CD4-positive, alpha-beta T cell treated with Interleukin-2 at 100 ng/mL for 4 hours (primary cell): ENCODE measurements at regions not wholly inside any gene's neighbourhood (a gene's known extent, or its start where the extent isn't known, plus 50 kb on each side); places are given as distances from the start of the nearest gene placed in this dataset.
A peak's percentile ranks its signal among the peaks of the same experiment; 100 is the strongest.

Experiments
- DNase-seq: peaks from one replicate; pipeline ENCODE4 v3.0.0-alpha.2; 2020; ENCODE audit warnings: low spot score

DNA sequence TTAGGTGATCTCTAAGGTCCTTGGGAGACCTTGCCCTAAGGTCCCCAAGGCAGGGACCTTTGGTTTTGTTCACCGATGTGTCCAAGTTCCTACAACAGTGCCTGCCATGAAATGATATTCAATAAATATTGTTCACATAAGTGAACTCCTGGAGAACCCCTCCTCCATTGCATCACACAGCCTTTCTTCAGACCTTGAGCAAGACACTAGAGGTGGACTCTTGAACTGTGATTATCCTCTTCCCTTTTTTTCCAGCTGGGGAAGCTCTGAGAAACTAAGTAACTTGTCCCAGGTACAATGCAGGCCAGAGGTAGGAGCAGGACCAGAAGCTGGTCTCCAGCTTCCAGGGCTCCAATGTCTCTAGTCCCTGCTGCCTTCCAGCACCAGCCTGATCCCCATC lies 76.6 kb upstream of the LMO1 start:
- no peak for DNase-seq

DNA sequence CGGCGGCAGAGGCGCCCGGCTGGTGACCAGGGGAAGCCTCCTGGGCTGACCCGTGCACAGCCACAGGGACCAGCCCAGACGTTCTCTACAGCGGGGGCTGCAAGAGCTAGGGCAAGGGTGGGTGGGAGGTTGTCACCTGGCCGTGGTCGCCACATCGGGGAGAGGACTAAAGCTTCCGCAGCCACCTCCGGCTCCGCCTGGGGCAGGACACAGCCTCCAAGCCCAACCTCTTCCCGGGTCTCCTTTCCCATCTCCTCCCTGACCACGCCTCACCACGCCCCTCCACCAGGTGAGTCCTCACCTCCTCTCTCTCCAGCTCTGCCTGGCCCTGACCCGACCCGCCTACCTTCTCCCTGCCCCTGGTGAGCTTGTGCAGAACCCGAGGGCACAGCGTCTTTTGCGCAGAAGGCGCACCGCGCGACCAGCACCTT lies 75.9 kb upstream of the LMO1 start:
- no peak for DNase-seq

DNA sequence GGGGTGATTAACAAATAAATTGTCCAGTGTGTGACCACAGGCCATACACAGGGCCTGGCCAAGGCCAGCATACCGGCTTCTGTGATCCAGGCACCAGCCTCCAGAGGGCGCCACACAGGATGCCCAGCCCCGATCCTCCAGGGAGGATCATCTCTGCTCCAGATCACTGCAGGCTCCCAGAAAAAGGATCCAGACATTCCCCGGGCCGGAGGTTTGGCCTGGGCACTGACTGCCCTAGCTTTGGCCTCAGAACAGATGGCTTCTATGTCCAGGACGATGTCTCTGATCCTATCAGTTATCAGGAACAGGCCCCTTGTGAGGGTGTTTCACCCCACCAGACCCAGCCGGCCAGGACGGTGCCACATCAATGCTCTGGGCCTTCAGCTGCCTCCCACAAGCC lies 74.5 kb upstream of the LMO1 start:
- no peak for DNase-seq

DNA sequence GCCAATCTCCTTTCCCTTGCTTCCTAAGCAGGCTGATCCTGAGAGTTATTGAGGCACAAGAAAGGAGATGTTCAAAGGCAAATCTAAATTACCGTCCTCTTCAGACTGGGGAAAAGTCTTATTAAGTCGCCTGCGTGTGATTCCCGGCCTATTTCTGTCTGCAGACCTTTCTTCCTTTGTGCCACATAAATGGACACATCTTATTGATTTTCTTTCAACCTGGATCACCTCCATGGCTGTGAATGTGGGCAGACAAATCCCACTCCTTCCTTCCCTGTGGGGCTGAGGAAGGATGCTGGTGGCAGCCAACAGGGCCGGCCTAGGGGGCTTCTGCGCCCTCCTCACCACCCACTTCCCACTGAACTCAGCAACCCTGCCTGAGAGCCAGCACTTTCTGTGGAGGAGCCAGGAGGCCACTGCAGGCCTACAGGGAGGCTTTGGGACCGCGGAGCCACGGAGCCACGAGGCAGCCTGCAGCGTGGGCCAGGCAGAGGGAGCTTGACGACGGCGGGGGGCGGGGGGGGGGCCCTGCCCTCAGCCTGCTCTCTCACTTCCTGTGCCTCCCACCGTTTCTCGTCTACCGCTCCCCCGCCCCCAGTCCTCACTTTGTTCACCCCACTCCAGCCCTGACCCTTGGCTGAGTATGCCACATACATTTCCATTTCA lies 73.6 kb upstream of the LMO1 start:
- no peak for DNase-seq

DNA sequence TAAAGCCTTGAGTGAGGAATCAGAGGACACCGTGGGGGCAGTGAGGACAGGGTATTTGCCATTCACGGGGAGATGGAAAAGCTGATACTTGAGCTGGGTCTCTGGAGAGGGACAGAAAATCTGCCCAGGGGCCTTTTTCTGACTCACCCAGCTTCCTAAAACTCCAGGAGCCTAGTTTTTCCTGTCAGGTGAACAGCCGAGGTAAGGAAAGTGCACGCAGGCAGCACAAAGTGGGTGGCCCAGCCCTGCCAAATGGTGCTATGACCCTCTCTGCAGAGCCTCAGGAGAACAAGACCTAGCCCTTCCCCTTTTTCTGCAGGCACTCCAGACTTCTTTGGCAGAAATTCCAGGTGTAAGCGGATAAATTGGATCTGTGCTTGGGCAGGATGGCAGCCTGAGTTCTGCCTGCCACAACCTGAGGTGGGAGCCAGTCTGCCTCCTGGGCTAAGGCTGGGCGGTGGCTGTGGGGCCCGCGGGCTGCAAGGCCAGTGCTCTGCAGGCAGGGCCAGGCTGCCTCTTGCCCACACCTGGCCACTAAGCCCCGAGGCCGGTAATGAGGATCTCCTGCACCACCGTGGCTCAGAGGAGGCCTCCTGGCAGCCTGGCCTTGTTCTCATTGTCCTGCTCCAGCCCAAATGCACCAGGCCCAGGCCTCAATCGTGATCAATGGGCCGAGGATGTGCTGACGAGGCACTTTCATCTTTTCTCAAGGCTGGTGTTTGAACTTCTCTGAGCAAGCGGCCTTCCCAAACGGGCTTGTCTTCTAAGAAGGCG lies 72.9 kb upstream of the LMO1 start:
- DNase-seq = no peak

DNA sequence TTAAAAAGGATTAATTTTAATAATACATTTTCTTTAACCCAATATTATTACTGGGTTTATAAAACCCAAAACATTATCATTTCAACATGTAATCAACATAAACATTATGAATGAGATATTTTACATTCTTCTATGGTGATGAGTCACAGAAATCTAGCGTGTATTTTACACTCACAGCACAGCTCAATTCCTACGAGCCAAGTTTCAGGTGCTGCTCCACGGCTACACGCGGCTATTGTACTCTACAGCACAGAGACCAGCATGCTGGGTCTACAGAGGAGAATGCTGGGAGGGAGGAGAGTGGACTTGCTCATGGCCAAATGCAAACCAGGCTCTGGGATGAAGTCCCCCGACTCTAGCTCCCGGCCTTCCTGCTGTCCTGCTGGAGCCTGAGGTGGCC lies 72.0 kb upstream of the LMO1 start:
- DNase-seq = no peak

DNA sequence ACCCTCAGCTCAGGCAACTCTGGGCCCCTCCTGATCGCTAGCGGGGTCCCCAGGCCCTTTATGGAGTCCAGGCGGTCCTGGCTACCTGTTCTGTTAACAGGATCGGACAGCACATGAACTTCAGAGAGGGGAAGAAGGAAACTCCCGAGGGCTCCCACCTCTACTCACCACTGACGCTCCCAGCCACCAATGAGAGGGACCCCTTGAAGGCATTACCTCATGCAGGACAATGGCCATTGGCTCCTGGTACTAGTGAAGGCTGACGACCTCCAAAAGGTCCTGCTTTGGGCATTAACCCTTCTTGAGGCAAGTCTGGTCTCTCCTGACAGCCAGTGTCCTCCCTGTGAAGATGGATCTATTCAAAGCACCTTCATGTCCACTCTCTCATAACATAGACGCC lies 71.5 kb upstream of the LMO1 start:
- no peak for DNase-seq

DNA sequence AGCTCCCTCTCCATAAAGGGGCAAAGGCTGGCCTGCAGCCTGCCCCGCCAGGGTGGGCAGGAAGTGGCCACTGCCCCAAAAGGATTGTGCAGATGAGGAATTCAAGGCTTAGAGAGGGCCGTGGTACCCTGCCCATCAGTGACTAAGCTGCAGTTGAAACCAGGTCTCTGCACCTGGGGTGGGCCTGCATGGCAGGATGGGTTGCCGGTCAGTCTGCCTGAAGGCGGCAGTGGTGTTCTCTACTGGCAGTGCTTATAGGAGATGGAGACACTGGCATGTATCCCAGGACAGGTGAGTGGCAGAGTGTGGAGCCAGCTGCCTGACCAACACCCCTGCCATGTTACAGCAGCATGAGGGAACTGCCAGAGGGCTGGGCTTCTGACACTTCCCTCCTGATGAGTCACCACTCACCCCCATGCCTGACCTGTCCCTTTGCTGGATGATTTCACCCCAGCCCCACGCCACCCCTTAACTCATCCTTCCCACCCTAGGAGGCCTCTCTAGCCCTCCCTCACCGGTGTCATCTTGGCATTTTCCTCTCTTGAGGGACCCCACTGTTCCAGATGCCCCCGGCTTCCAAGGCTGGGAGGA lies 70.2 kb upstream of the LMO1 start:
- no peak for DNase-seq

DNA sequence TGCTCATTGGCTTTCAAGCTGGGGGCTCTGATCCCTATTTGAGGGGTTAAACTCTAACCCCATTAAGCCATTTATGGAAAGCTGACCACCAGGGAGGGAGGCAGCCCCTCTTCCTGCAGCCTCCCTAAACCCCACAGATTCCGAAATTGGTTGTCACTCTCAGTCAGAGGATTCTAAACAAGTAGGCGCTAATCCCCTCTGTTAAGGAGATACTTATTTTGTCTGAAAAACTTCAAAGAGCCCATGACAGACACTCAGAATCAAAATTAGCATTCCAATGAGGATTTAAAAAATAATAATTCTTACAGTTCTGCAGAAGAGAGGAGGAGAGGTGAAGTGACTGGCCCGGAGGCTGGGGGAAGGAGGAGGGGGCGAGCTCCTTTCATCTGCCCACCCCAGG lies 69.7 kb upstream of the LMO1 start:
- no peak for DNase-seq

DNA sequence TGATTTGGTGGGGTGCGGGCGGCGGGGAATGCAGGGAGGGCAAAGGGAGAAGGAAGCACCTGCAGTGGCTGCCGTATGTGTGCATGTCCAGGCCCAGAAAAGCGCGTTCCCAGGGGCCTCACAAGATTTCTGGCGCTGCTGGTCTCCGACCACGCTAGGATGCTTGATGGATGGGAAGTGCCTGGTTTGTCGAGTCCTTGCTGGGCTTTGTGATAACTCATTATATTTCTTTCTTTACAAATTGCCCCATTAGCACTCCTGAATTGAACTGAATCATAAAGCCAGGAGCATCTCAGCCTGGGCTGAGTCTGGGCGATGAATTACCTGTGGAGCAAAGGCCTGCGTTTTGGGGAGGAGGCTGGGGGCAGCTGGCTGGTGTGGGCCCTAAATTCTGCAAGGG lies 69.2 kb upstream of the LMO1 start:
- DNase-seq = no peak

DNA sequence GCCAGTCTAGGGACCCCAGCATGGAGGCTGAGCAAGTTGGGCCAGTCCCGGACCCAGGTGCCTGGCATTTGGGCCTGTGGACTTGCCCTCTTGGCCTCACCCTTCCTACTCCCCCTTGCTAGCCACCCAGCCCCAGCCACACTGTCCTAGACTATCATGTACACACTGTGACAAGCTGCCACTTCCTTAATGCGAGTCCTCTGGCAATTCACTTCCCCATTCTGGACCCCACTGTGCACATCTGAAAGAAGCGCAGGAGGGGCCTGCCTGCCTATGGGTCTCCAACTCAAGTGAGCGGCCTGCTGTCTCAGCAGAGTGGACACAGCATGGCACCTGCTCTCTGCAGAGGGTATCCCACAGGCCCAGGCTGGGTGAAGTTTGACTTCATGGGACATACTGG lies 68.5 kb upstream of the LMO1 start:
- DNase-seq = no peak

DNA sequence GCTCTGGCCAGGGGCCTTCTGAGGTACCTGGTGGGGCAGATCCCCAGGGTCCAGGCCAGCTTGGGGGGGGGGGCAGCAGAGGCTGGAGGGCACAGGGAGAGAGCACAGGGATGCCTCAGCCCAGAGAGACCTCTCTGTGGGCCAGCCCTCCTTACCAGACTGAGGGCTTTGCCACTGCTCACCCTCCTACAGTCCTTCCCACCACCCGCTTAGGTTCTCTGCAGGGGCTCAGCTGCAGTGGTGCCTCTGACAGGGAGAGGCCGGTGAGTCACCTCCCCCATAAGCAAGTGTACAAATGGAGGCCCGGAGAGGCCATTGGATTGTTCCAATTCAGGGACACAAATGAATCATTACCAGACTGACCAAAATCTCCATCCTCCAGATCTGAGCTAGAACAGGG lies 68.1 kb upstream of the LMO1 start:
- no peak for DNase-seq

DNA sequence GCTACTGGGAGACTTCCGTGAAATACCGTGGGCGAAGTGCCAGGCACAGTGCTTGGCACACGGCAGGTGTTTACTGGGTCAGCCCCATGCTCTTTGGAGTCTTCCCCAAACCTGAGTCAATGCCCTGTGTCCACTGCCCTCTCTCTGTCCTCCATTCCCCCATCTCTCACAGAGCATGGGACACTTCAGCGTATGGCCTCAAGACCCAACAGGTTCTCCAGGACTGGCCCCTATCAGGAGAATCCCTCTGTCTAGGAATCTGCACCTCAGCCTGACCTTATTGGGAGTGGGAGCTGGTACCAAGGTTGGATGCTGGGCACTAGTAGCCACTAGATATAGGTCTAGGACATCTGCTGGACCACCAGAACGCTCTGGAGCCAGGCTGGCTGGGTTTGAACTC lies 67.2 kb upstream of the LMO1 start:
- no peak for DNase-seq

DNA sequence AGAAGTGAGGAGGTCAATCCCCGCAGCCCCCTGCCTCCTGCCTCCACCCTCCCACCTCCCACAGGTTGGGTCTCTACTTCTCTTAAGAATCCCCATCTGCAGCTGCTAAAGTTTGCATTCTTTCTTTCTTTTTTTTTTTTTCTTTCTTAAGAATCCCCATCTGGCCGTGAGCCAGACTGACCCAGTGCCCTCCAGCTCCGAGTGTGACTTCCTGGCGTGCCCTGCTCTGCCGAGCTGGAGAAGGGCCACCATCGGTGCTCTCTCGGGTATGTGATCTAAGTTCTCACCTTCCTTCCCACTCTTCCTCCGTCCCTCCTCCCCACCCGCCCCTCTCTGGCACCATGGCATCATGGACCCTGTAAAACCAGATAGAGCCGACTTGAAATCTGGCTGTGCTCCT lies 66.7 kb upstream of the LMO1 start:
- no peak for DNase-seq

DNA sequence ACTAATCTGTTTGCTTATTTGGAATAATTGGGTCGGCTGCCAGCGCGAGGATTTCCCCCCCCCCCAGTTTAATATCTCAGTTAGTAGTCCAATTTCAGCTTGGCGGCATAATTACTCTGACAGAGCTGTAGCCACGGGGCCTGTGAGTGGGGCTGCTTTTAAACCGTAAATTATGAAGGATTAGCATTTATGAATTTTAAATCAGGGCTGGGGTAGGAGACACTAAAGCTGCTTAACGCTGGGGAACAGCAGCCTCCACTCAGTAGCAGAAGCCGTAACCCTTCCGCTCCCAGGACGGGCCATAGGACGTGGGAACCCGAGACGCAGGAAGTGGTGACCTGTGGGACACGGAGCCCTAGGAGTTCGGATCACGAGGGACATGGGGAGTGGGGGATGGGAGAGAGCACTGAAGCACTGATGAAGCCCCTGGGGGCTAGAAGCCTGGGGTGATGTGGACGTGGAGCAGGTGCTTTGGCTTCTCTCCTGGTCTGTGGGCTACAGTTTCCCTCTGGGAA lies 66.2 kb upstream of the LMO1 start:
- DNase-seq = no peak

DNA sequence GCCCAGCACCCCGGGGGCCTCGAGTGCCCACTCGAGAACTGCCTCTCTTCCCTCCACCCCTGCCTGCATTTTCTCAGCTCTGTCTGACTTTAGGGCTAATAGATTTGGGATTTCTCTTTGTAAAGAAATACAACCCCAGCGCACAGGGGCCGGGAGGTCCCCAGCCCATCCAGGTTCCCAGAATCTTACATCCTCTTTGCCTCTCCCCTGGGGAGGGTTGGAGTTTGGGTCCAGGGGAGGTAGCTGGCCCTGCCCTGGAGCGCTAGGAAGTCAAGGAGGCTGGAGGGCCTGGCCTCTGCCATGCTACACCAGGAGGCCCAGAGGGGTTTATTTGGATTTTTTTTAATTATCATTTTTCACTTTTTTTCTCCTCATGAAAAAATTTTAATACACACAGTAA lies 65.7 kb upstream of the LMO1 start:
- no peak for DNase-seq

DNA sequence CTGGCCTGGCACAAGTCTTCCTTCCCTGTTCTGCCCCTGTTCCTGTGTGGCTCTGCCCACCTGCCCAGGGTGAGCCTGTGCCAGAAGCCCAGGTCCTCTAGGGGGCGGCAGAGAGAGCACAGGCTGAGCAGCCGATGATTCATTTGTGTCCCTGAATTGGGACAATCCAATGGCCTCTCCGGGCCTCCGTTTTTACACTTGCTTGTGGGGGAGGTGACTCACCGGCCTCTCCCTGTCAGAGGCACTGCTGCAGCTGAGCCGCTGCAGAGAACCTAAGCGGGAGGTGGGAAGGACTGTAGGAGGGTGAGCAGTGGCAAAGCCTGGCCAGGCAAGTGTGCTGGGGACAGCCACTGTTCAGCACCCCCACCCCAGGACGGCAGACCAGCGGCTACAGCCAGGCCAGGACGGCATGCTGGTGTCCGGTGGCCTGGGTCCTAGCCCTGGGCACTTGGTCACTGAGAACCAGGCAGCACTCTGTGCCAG lies 65.2 kb upstream of the LMO1 start:
- peak; percentile 41 for DNase-seq

DNA sequence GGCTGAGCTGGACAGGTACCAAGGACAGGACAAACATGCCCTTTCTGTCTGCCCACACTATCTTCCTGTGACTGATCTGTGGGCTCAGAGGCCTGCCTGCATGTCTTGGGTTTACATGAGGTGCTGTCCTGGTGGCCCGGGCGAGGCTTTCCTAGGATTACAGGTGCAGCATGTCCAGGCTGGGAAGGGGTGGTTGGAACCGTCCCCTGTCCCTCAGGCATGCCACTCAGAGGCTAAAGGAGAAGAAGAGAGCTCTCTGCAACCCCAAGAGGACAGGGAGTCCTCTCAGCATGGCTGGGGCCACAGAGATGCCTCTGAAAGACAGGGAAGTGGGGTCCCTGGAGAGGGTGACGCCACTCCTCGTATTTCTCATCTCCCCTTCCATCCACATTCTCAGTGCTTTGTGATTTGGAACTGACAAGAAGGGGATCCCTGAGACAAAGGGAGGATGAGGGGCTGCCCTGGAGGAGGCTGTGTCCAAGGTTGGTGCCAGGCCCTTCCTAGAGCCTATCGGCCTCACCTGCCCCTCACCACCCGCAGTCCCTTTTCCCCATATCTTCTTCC lies 64.6 kb upstream of the LMO1 start:
- DNase-seq = no peak

DNA sequence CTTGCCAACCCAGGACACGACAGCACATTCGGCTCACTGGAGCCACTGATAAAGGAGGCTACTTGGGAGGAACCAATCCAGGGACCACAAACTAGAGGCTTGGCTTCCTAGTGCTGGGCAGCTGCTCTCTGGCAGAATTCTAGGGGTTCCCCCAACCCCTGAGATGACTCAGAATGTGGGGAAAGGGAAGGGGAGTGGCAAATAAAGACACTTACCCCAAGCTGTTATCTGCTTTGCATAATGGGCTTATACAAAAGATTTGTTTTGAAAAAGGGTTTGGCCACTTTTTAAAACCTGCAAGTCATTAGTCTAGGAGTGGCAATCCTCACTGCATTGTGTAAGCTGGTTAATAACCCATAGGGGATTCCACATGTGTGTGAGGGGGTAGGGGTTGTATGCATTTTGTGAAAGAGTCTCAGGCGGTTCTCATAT lies 64.1 kb upstream of the LMO1 start:
- no peak for DNase-seq

DNA sequence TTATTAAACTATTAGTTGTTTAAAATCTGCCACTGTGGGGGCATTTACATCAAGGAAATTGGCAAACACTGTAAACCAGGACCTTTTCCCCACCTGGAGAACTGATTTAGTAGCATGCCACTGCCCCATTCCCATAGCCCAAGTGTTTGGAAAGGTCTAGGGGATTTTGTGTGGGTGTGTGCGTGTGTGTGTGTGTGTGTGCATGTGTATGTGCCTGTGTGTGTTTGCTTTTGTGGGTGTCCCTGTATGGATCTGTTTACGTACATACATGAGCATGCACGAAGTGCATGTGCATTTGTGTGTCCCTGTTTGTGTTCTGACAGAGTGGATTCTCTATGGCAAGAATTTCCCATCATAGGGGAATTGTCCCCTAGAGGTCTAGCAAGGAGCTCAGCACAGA lies 62.7 kb upstream of the LMO1 start:
- DNase-seq = no peak

DNA sequence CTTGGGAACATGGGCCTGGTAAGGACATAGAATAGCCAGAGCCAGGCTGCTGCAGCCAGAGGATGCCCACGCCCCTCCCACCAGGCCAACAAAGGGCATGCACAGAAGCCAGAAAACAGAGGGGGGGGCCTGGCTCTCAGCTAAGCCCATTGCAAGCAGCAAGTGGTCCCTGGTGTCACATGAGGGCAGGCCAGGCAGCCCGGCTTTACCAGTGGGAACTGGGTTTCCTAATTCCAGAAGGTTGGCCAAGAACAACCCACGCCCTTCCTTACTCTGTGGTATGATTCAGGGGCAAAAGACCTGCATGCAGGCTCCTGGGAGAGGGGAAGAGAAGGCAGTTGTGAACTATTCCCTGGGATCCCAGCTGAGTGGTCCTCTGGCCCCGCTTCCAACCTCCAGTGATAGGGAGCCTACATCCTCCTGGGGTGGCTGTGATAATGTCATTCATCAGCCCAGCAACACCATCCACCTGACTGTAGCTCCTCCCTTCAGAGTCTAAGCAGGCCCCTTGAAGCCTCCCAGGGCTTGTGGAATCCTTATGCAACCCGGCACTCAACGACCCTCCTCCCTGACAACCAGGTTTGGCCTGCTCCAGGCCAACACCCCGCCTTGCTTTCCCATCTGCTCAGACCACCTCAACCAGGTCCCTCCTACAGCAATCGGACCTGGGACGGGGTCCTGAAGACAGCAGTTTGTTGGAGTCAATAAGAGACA lies 62.1 kb upstream of the LMO1 start:
- DNase-seq = no peak
